ENCODE measurements at regions not wholly inside any gene's neighbourhood (a gene's known extent, or its start where the extent isn't known, plus 50 kb on each side); places are given as distances from the start of the nearest gene placed in this dataset.

DNA sequence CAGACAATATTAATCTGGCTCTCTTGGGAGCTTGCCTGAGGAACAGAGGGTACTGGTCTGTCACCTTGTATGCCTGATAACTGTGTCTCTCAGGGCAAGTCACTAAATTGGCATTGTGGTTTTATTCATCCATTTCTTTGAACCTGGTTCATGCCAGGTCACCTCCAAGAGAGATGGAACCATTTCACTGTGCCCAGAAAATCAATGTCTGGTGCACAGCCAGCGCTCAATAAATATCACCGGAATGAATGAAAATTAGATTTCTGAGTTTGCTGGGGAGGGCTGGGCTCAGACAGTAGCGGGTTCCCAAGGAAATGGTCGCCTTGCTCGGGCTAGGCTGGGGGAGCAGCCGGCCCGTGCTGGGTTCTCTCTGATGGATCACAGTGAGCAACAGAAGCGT, 64.1 kb upstream of the BAIAP2L1 start (continued):
- TF ChIP-seq, protein P1, sequence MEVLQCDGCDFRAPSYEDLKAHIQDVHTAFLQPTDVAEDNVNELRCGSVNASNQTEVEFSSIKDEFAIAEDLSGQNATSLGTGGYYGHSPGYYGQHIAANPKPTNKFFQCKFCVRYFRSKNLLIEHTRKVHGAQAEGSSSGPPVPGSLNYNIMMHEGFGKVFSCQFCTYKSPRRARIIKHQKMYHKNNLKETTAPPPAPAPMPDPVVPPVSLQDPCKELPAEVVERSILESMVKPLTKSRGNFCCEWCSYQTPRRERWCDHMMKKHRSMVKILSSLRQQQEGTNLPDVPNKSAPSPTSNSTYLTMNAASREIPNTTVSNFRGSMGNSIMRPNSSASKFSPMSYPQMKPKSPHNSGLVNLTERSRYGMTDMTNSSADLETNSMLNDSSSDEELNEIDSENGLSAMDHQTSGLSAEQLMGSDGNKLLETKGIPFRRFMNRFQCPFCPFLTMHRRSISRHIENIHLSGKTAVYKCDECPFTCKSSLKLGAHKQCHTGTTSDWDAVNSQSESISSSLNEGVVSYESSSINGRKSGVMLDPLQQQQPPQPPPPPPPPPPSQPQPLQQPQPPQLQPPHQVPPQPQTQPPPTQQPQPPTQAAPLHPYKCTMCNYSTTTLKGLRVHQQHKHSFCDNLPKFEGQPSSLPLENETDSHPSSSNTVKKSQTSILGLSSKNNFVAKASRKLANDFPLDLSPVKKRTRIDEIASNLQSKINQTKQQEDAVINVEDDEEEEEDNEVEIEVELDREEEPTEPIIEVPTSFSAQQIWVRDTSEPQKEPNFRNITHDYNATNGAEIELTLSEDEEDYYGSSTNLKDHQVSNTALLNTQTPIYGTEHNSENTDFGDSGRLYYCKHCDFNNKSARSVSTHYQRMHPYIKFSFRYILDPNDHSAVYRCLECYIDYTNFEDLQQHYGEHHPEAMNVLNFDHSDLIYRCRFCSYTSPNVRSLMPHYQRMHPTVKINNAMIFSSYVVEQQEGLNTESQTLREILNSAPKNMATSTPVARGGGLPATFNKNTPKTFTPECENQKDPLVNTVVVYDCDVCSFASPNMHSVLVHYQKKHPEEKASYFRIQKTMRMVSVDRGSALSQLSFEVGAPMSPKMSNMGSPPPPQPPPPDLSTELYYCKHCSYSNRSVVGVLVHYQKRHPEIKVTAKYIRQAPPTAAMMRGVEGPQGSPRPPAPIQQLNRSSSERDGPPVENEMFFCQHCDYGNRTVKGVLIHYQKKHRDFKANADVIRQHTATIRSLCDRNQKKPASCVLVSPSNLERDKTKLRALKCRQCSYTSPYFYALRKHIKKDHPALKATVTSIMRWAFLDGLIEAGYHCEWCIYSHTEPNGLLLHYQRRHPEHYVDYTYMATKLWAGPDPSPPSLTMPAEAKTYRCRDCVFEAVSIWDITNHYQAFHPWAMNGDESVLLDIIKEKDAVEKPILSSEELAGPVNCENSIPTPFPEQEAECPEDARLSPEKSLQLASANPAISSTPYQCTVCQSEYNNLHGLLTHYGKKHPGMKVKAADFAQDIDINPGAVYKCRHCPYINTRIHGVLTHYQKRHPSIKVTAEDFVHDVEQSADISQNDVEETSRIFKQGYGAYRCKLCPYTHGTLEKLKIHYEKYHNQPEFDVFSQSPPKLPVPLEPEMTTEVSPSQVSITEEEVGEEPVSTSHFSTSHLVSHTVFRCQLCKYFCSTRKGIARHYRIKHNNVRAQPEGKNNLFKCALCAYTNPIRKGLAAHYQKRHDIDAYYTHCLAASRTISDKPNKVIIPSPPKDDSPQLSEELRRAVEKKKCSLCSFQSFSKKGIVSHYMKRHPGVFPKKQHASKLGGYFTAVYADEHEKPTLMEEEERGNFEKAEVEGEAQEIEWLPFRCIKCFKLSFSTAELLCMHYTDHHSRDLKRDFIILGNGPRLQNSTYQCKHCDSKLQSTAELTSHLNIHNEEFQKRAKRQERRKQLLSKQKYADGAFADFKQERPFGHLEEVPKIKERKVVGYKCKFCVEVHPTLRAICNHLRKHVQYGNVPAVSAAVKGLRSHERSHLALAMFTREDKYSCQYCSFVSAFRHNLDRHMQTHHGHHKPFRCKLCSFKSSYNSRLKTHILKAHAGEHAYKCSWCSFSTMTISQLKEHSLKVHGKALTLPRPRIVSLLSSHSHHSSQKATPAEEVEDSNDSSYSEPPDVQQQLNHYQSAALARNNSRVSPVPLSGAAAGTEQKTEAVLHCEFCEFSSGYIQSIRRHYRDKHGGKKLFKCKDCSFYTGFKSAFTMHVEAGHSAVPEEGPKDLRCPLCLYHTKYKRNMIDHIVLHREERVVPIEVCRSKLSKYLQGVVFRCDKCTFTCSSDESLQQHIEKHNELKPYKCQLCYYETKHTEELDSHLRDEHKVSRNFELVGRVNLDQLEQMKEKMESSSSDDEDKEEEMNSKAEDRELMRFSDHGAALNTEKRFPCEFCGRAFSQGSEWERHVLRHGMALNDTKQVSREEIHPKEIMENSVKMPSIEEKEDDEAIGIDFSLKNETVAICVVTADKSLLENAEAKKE (CRISPR knock-in tag; IDR thresholded peaks at IDR 0.05): no peak
- TF ChIP-seq, protein P2, sequence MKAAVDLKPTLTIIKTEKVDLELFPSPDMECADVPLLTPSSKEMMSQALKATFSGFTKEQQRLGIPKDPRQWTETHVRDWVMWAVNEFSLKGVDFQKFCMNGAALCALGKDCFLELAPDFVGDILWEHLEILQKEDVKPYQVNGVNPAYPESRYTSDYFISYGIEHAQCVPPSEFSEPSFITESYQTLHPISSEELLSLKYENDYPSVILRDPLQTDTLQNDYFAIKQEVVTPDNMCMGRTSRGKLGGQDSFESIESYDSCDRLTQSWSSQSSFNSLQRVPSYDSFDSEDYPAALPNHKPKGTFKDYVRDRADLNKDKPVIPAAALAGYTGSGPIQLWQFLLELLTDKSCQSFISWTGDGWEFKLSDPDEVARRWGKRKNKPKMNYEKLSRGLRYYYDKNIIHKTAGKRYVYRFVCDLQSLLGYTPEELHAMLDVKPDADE (IDR thresholded peaks at IDR 0.05): no peak
- no peak for TF ChIP-seq CREB1 (CRISPR knock-in tag; IDR thresholded peaks at IDR 0.05; ENCODE audit: low read depth)
- no peak for TF ChIP-seq ZNF114 (CRISPR knock-in tag; IDR thresholded peaks at IDR 0.05)

DNA sequence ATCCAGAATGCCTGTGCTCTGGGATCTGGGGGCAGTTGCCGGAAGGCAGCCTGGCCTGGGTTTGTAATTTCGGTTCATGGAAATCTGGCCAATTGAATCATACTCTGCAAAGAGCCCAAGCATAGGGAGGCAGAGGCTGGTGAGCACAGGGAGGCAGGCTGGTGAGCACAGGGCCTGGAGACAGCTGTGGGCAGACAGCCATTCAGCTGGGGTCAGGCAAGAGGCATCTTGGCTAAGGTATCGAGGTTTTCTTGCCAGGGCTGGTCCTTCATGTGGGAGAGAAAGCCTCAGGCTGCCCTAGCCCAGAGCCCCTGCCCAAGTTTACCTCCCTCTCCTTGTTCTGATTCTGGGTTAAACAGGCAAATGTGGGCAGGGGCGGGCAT, 63.7 kb upstream of the BAIAP2L1 start:
- Mint-ChIP-seq H3K4me3 (no peak overlapping the region), H3K36me3 (ENCODE audit: low read depth) (no peaks in the 10 kb centered on the region; the same call in 2 of the 3 replicates), H3K9me3 (peaks cover 10% of the 10 kb centered on the region), H3K4me1 (no peaks in the 10 kb centered on the region), H3K27me3 (ENCODE audit: insufficient read depth, low read depth, poor library complexity) (peaks cover 18% of the 10 kb centered on the region), H3K27ac (no peak overlapping the region)
- Histone ChIP-seq H3K4me2 (no peak overlapping the region), H3K4me3 (no peak overlapping the region), H3K79me2 (replicated peaks; ENCODE audit: insufficient read depth) (no peaks in the 10 kb centered on the region), H3K9me2 (ENCODE audit: insufficient read depth) (no peaks in the 10 kb centered on the region), H3K4me1 (ENCODE audit: insufficient read depth) (no peaks in the 10 kb centered on the region), H3K27ac (ENCODE audit: low read depth) (no peak overlapping the region), H3K36me3 (ENCODE audit: insufficient read depth) (no peaks in the 10 kb centered on the region), H3F3A (replicated peaks; ENCODE audit: low read depth) (no peaks in the 10 kb centered on the region), H3K27me3 (ENCODE audit: insufficient read depth) (peaks cover 6% of the 10 kb centered on the region), H2AFZ (no peak overlapping the region), H4K20me1 (replicated peaks; ENCODE audit: insufficient read depth) (no peaks in the 10 kb centered on the region)
- ATAC-seq (no peak), DNase-seq (ENCODE audit: low spot score) (no peak)
- TF ChIP-seq, protein P3, sequence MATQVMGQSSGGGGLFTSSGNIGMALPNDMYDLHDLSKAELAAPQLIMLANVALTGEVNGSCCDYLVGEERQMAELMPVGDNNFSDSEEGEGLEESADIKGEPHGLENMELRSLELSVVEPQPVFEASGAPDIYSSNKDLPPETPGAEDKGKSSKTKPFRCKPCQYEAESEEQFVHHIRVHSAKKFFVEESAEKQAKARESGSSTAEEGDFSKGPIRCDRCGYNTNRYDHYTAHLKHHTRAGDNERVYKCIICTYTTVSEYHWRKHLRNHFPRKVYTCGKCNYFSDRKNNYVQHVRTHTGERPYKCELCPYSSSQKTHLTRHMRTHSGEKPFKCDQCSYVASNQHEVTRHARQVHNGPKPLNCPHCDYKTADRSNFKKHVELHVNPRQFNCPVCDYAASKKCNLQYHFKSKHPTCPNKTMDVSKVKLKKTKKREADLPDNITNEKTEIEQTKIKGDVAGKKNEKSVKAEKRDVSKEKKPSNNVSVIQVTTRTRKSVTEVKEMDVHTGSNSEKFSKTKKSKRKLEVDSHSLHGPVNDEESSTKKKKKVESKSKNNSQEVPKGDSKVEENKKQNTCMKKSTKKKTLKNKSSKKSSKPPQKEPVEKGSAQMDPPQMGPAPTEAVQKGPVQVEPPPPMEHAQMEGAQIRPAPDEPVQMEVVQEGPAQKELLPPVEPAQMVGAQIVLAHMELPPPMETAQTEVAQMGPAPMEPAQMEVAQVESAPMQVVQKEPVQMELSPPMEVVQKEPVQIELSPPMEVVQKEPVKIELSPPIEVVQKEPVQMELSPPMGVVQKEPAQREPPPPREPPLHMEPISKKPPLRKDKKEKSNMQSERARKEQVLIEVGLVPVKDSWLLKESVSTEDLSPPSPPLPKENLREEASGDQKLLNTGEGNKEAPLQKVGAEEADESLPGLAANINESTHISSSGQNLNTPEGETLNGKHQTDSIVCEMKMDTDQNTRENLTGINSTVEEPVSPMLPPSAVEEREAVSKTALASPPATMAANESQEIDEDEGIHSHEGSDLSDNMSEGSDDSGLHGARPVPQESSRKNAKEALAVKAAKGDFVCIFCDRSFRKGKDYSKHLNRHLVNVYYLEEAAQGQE (IDR thresholded peaks at IDR 0.05; ENCODE audit: unreplicated experiment): no peak

All from GM23338 (cell line).